Kidney (tissue), 13 donors: ENCODE measurements at regions not wholly inside any gene's neighbourhood (a gene's known extent, or its start where the extent isn't known, plus 50 kb on each side); places are given as distances from the start of the nearest gene placed in this dataset.

ENCODE experiments used
- DNase-seq, 5 donors: peaks; one replicate each; pipeline ENCODE4 v3.0.0-alpha.2; 2013 to 2020
- FAIRE-seq: peaks from 2 replicates; lab custom pipeline; 2012; peaks lifted over from hg19 to GRCh38; lab: Jason Lieb, UNC
- H3K27ac ChIP-seq, 2 donors: one replicate each; pipeline ENCODE4 v1.7.0; 2013; ENCODE audit warnings: low read depth in 2 of 2, low read length in 2 of 2, inconsistent platforms in 1 of 2
- H3K27me3 ChIP-seq: one replicate; pipeline ENCODE4 v1.7.1; 2013; ENCODE audit warnings: low read length, inconsistent platforms; ENCODE audit not compliant: control insufficient read depth, insufficient read depth
- H3K36me3 ChIP-seq, 3 donors: one replicate each; pipeline versions ENCODE4 v1.7.0 to v1.7.1; 2013; ENCODE audit warnings: low read length in 3 of 3, control low read depth in 1 of 3, inconsistent platforms in 1 of 3; ENCODE audit not compliant: insufficient read depth in 3 of 3, control insufficient read depth in 2 of 3
- H3K4me1 ChIP-seq, 3 donors: one replicate each; pipeline versions ENCODE4 v1.7.0 to v1.7.1; 2013; ENCODE audit warnings: low read length in 3 of 3, inconsistent platforms in 1 of 3, low read depth in 1 of 3; ENCODE audit not compliant: control insufficient read depth in 2 of 3, insufficient read depth in 2 of 3
- H3K4me3 ChIP-seq, 3 donors: one replicate each; pipeline versions ENCODE4 v1.7.0 to v1.8.1; 2013; ENCODE audit warnings: low read length in 3 of 3, control low read depth in 1 of 3, inconsistent platforms in 1 of 3
- H3K9ac ChIP-seq, 3 donors: one replicate each; pipeline versions ENCODE4 v1.7.0 to v1.7.1; 2013; ENCODE audit warnings: low read length in 3 of 3, control low read depth in 1 of 3, inconsistent platforms in 1 of 3
- H3K9me3 ChIP-seq, 3 donors: one replicate each; pipeline versions ENCODE4 v1.7.0 to v1.7.1; 2013; ENCODE audit warnings: low read length in 3 of 3, control low read depth in 1 of 3, inconsistent platforms in 1 of 3; ENCODE audit not compliant: control insufficient read depth in 2 of 3, insufficient read depth in 1 of 3
- intact Hi-C: fragments of 100-400 bp; cut with DNase I; formaldehyde crosslinking; loops from one replicate; pipeline ENCODE4 v1.11.1; 2022
- TF ChIP-seq, protein P1 (sequence below): IDR thresholded peaks from 3 replicates; pipeline ENCODE4 v1.5.1; 2012; ENCODE audit warnings: mild to moderate bottlenecking, moderate library complexity, borderline replicate concordance; ENCODE audit not compliant: insufficient read depth; ENCODE audit errors: extremely low read depth
- donor health status: control.
- donor health status: control.
- donor health status: control.
- donor health status: control.
- donor health status: control.
- donor health status: DM: yes; HTN: yes; CAD: no.
- donor health status: Normal renal cell carcinoma (clear cell type).

- Histone ChIP-seq H3K9ac (no peak overlapping the region), H3K4me3 (no peak overlapping the region), H3K36me3 (no peaks in the 10 kb centered on the region), H3K4me1 (no peaks in the 10 kb centered on the region), H3K27ac (no peak overlapping the region), H3K9me3 (no peaks in the 10 kb centered on the region), H3K27me3 (no peaks in the 10 kb centered on the region)
- intact Hi-C loops = no loop called here
- FAIRE-seq = no peak
- TF ChIP-seq, protein P1, sequence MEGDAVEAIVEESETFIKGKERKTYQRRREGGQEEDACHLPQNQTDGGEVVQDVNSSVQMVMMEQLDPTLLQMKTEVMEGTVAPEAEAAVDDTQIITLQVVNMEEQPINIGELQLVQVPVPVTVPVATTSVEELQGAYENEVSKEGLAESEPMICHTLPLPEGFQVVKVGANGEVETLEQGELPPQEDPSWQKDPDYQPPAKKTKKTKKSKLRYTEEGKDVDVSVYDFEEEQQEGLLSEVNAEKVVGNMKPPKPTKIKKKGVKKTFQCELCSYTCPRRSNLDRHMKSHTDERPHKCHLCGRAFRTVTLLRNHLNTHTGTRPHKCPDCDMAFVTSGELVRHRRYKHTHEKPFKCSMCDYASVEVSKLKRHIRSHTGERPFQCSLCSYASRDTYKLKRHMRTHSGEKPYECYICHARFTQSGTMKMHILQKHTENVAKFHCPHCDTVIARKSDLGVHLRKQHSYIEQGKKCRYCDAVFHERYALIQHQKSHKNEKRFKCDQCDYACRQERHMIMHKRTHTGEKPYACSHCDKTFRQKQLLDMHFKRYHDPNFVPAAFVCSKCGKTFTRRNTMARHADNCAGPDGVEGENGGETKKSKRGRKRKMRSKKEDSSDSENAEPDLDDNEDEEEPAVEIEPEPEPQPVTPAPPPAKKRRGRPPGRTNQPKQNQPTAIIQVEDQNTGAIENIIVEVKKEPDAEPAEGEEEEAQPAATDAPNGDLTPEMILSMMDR = no peak
- DNase-seq = no peak
These were observed 272.3 kb upstream of the ROBO1 start for GRCh38 chr3:80040067-80040466.

DNA sequence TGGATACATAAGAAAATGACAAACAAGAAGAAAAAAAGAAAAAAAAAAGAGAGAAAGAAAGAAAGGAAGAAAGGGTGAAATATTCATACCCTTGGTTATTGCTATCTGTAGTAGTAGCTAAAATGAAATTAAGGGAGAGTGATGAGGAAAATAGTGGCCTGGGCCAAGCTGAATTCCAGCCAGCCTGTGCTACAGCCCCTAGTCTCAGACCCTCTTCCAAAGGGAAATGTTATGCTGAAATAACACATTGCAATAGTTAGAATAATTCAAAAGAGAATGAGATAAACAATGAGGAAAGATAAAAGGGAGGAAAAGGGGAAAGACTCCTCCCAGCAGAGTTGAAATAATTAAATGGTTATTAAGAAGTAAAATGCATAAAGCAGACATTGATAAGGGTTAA, 268.4 kb upstream of the ROBO1 start:
- intact Hi-C loops = no loop called here
- no peak overlapping the region for H3K27ac ChIP-seq
- DNase-seq (no peak), FAIRE-seq (no peak)
- H3K27me3 ChIP-seq = no peaks in the 10 kb centered on the region
- H3K9me3 ChIP-seq = no peaks in the 10 kb centered on the region
- no peaks in the 10 kb centered on the region for H3K4me1 ChIP-seq
- TF ChIP-seq, protein P1 = no peak
- H3K4me3 ChIP-seq = no peak overlapping the region
- no peaks in the 10 kb centered on the region for H3K36me3 ChIP-seq
- H3K9ac ChIP-seq = no peak overlapping the region

DNA sequence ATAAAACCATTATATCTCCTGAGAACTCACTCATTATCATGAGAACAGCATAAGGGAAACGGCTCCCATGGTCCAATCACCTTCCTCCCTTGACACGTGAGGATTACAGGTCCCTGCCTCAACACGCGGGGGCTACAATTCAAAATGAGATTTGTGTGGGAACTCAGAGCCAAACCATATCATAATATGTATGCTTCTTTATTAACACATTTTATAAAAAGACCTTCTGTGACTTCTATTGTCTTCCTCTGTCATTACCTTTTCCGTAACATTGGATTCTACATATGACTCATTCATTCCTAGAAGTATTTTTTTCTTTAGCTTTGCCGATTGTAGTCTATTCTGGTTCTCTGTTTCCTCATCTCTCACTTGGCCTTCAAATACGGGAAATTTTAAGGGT, 267.2 kb upstream of the ROBO1 start:
- DNase-seq = no peak
- H3K36me3 ChIP-seq = no peaks in the 10 kb centered on the region
- H3K4me3 ChIP-seq = no peak overlapping the region
- no peaks in the 10 kb centered on the region for H3K9me3 ChIP-seq
- intact Hi-C loops = no loop called here
- no peak for FAIRE-seq
- no peaks in the 10 kb centered on the region for H3K27me3 ChIP-seq
- no peak overlapping the region for H3K27ac ChIP-seq
- no peaks in the 10 kb centered on the region for H3K4me1 ChIP-seq
- TF ChIP-seq, protein P1 = no peak
- H3K9ac ChIP-seq = no peak overlapping the region

DNA sequence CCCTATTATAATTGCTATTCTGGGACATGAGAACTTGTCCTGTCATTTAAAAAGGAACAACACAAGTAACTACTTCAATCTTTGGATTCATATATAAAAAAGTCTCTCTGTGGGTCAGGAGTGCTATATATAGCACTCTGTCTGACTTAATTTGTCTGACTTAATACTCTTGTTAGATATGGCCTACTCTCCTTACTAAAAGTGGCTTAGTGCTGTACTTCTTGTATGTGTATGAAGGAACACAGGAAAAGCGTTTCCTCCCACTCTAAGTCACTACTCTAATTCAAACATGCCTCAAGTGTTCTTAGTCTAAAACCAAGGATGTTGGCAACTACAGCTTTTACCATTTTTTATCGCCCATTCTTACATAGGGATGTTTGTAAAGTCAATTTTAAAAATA, 255.2 kb upstream of the ROBO1 start:
- Histone ChIP-seq H3K4me3 (no peak overlapping the region), H3K4me1 (no peaks in the 10 kb centered on the region), H3K27ac (no peak overlapping the region), H3K9me3 (no peaks in the 10 kb centered on the region), H3K36me3 (no peaks in the 10 kb centered on the region), H3K27me3 (no peaks in the 10 kb centered on the region), H3K9ac (no peak overlapping the region)
- TF ChIP-seq, protein P1 = no peak
- intact Hi-C loops = no loop called here
- FAIRE-seq = no peak
- no peak for DNase-seq
